ENCODE measurements at regions not wholly inside any gene's neighbourhood (a gene's known extent, or its start where the extent isn't known, plus 50 kb on each side); places are given as distances from the start of the nearest gene placed in this dataset.

DNA sequence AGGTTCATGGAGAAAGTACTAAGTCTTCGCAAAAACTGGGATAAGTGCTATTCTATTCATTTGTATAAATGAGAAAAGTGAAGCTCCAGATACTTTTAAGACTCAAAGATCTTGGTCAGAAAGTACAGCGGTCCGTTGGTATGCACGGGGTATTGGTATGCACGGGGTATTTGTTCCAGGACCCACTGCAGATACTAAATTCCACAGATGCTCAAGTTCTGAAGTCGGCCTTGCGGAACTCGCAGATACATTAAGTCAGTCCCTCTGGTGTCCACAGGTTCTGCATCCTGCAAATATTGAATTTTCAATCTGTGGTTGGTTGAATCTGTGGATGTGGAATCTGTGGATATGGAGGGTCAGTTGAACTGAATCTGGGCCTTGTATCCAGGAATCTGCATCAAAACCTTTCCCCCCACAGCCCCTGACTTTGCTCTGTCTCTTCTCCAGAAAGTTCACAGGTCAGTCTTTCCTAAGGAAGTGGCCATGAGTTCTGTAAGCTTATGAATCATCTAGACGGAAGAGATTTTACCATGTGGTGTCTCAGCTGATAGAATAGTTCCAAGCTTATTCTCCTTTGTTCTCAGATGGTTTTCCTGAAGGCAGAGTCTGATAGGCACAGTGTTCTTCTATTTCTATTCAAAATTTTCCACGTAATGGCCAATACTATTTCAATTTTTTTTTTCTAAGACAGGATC is 274.7 kb downstream of the NEDD1 start:
- Mint-ChIP-seq H3K36me3 (ENCODE audit: insufficient read depth) (no peaks in the 10 kb centered on the region), H3K4me1 (ENCODE audit: low read depth) (no peaks in the 10 kb centered on the region), H3K27me3 (ENCODE audit: low read depth) (peaks cover 14% of the 10 kb centered on the region), H3K4me3 (no peak overlapping the region), H3K9me3 (no peaks in the 10 kb centered on the region)
- DNase-seq (no peak), ATAC-seq (no peak)

DNA sequence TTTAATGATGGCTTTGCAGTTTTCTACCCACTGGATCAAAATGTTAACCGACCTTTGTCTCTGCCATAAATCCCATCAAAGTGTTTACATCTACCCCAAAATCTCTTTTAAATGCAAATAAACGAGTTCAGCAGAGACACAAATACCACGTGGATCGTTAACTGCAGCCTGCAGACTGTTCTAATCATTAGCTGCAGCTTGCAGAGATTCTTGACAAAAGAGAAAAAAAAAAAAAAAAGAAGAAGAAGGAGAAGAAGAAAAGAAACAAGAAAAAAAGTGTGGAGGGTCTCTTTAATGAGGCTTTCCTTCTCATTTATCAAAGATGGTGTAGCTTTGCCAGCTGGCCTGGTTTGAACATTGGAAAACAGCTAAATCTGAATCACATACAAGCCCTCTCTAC is 275.7 kb downstream of the NEDD1 start:
- Mint-ChIP-seq H3K4me1 (ENCODE audit: low read depth) (no peaks in the 10 kb centered on the region), H3K4me3 (no peak overlapping the region), H3K27me3 (ENCODE audit: low read depth) (peaks cover 14% of the 10 kb centered on the region), H3K36me3 (ENCODE audit: insufficient read depth) (no peaks in the 10 kb centered on the region), H3K9me3 (peaks cover 3% of the 10 kb centered on the region)
- ATAC-seq (no peak), DNase-seq (no peak)

DNA sequence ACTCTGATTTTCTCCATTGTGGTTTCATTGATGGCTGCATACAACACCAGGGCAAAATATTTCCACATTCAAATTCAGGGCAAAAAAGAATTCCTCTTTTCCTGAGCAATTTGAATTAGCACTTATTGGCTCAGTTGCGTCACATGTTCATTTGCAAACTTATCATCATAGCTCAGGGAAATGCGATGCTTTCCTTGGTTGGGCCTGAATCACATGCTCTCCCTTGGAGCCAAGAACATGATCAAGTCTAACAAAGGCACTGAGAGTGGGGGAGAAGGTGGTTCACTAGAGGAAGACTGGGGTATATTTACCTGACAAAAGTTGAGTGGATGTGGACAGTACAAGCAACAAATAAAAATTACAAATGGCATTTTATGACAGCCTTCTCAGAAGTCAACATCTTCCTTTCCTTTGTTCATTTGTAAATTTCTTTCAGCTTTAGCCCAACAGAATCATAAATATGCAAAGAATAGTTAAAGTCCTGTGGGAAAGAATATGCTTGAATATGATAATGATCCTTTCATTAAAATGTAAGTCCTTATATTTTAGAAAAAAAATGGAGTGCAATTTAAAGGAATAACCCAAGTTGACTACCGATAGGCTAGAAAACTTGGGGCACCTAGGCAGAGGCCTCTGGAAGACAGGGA is 277.2 kb downstream of the NEDD1 start:
- Mint-ChIP-seq H3K36me3 (ENCODE audit: insufficient read depth) (no peaks in the 10 kb centered on the region), H3K27me3 (ENCODE audit: low read depth) (peaks cover 14% of the 10 kb centered on the region), H3K9me3 (peaks cover 3% of the 10 kb centered on the region), H3K4me3 (no peak overlapping the region), H3K4me1 (ENCODE audit: low read depth) (no peaks in the 10 kb centered on the region)
- DNase-seq (no peak), ATAC-seq (no peak)

DNA sequence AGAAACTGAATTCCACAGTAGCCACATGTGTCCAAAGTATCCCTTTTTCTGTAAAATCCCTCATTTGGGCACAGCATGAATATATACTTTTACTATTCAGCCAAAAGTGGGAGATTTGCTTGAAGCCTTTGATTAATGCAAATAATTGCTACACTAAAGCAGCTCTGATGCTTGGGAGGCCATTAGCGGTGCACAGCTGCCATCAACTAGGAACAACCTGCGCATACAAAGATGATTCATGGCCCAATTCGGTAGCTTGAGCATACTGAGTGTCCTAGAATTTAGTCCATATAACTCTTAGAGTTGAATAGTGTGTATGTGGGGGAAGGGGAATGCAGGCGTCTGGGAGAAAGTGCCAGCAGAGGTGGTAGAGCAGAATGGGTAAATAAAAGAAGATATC is 277.0 kb upstream of the RMST start:
- Mint-ChIP-seq H3K27me3 (ENCODE audit: low read depth) (peaks cover 14% of the 10 kb centered on the region), H3K9me3 (peaks cover 7% of the 10 kb centered on the region), H3K36me3 (ENCODE audit: insufficient read depth) (no peaks in the 10 kb centered on the region), H3K4me3 (no peak overlapping the region), H3K4me1 (ENCODE audit: low read depth) (no peaks in the 10 kb centered on the region)
- ATAC-seq (no peak), DNase-seq (no peak)

DNA sequence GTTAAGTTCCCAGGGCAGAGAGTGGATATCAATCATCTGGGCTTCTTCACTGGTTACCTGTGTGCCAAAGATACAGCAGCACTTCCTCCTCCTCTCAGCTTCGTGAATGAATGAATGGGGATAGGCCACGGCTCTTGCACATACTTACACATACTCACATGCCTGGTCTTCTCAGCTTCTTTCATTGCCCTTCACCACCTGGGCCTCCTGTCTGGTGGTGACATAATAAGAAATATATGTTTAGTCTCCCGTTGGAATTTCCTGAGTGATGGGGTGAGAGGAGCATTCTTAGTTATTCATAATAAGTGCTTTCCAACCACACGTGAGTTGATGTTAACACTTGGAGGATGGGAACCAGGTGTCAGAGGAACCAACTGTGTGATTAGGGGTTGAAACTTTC is 268.1 kb upstream of the RMST start:
- ATAC-seq, result no peak
- peaks cover 15% of the 10 kb centered on the region for H3K9me3 Mint-ChIP-seq
- H3K4me3 Mint-ChIP-seq, result no peak overlapping the region
- H3K4me1 Mint-ChIP-seq (ENCODE audit: low read depth), result no peaks in the 10 kb centered on the region
- no peaks in the 10 kb centered on the region for H3K36me3 Mint-ChIP-seq (ENCODE audit: insufficient read depth)
- no peak for DNase-seq
- no peaks in the 10 kb centered on the region for H3K27me3 Mint-ChIP-seq (ENCODE audit: low read depth)

DNA sequence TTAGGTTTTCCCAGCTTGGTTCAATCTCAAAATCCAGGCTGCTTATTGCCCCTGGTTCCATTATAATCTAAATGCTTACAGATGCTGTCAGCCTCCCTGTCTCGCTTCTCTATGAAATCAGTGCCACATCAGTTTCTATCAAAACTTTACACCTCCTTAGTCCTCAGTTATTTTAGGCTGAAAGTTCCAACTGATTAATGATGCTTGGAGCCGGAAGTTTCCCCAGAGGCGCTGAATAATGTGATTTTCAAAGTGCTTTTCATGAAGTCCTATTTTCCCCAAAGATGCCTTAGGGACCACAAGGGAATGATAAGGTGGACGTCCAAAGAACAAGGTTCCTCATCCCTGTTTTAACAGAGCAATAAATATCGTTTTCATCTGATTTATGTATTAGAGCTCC is 262.4 kb upstream of the RMST start:
- H3K27me3 Mint-ChIP-seq (ENCODE audit: low read depth), result peaks cover 2% of the 10 kb centered on the region
- H3K9me3 Mint-ChIP-seq, result peaks cover 5% of the 10 kb centered on the region
- H3K4me3 Mint-ChIP-seq, result no peak overlapping the region
- H3K4me1 Mint-ChIP-seq (ENCODE audit: low read depth), result no peaks in the 10 kb centered on the region
- ATAC-seq, result no peak
- no peak for DNase-seq
- no peaks in the 10 kb centered on the region for H3K36me3 Mint-ChIP-seq (ENCODE audit: insufficient read depth)

DNA sequence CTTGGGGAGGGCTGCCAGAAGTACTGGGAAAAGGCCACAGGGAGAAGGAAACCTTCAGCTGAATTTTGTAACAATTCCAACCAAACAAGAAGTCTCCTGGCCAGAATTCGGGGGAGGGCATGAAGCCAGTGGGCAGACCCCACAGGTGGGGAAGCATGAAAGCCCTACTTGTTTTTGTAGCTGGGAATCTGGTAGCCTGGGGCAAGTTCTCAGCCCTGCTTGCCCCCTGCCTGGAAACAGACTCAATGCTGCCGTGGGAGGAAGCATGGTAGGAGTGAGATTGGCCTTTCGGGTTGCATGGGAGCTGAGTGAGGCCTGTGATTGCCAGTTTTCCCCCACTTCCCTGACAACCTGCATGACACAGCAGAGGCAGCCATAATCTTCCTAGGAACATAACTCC is 259.2 kb upstream of the RMST start:
- Mint-ChIP-seq H3K9me3 (peaks cover 6% of the 10 kb centered on the region), H3K27me3 (ENCODE audit: low read depth) (peaks cover 2% of the 10 kb centered on the region), H3K4me1 (ENCODE audit: low read depth) (no peaks in the 10 kb centered on the region), H3K4me3 (no peak overlapping the region), H3K36me3 (ENCODE audit: insufficient read depth) (no peaks in the 10 kb centered on the region)
- ATAC-seq (no peak), DNase-seq (no peak)

DNA sequence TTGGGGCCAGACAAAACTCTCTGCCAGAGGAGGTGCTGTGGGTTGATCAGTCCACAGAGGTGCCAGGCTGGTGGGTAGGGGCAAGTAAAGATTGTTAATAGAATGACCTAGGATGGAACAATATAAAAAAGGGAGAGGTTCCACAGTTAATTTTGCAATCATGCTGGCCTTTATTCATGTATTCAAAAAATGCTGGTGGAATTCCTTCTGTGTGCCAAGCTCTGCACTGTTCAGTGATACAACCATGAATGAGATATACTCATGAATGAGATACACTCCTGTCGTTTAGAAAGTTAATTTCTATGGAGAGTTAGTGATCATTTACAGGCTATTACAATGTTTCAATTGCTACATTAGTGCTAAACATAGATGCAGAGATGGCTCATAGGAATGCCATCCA is 252.6 kb upstream of the RMST start:
- H3K4me3 Mint-ChIP-seq, result no peak overlapping the region
- no peaks in the 10 kb centered on the region for H3K36me3 Mint-ChIP-seq (ENCODE audit: insufficient read depth)
- H3K9me3 Mint-ChIP-seq, result peaks cover 14% of the 10 kb centered on the region
- no peak for ATAC-seq
- DNase-seq, result no peak
- no peaks in the 10 kb centered on the region for H3K27me3 Mint-ChIP-seq (ENCODE audit: low read depth)
- no peaks in the 10 kb centered on the region for H3K4me1 Mint-ChIP-seq (ENCODE audit: low read depth)

DNA sequence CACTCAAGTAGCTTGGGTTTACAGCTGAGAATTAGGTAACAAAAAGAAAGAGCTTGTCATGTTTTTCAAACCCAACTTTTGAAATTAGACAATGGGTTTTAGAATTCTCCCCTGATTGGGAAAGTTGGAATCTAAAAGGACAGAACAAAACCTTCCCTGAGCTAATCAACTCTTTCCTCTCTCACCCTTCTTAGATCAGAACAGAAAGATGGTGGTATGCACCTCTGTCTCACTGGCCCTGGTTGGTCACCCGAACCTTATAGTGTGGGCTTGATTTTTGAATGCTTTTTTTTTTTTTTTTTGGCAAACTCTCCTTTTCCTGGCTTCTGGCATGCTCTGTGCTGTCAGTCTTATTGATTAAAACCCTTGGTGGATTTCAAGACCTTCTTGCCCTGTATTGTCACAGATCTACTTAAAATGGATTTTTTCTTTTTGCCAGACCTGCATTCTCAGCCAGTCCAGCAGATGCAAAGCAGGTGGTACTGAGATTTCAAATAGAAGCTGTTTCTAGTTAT is 251.1 kb upstream of the RMST start:
- Mint-ChIP-seq H3K36me3 (ENCODE audit: insufficient read depth) (no peaks in the 10 kb centered on the region), H3K4me3 (no peak overlapping the region), H3K27me3 (ENCODE audit: low read depth) (no peaks in the 10 kb centered on the region), H3K4me1 (ENCODE audit: low read depth) (no peaks in the 10 kb centered on the region), H3K9me3 (peaks cover 9% of the 10 kb centered on the region)
- DNase-seq (no peak), ATAC-seq (no peak)

DNA sequence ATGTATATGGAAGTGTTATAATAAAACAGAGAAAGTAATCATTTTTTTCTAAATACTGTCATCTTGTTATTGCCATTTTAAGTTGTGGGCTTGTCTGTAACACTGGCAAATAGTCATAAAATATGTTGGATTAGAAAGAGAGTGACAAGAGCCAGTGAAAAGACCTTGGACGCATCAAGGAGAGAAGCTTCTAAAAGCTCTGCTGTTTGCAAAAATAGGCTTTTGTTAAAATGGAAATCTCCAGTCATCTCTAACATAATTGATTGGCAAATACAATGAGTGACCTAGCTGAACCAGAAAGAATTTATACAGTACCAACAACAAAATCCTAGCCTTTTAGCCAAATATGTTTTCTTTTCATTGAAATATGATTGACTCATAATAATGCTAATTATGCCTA is 245.8 kb upstream of the RMST start:
- Mint-ChIP-seq H3K9me3 (no peaks in the 10 kb centered on the region), H3K4me3 (no peak overlapping the region), H3K4me1 (ENCODE audit: low read depth) (no peaks in the 10 kb centered on the region), H3K27me3 (ENCODE audit: low read depth) (no peaks in the 10 kb centered on the region), H3K36me3 (ENCODE audit: insufficient read depth) (no peaks in the 10 kb centered on the region)
- no peak for ATAC-seq
- no peak for DNase-seq

DNA sequence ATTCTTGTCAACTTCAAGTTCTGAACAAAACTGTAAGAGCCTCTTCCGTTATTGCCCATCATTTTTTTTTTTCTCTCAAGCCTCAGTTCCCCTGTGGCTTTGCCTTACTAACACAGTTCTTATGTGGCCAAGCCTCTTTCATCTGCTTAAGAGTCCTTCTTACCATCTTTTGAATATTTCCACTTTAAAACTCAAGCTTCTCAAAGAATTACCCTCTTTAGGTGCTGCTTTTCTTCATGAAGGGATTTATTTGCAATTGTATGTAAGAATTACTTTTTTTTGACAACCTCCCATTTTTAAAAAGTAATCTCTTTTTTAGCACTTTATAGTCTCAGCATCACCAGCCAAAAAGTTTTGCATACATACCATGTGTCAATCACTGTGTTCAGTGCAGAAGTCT is 240.2 kb upstream of the RMST start:
- no peaks in the 10 kb centered on the region for H3K9me3 Mint-ChIP-seq
- H3K4me3 Mint-ChIP-seq, result no peak overlapping the region
- DNase-seq (no peak), ATAC-seq (no peak)
- no peaks in the 10 kb centered on the region for H3K4me1 Mint-ChIP-seq (ENCODE audit: low read depth)
- H3K36me3 Mint-ChIP-seq (ENCODE audit: insufficient read depth), result no peaks in the 10 kb centered on the region
- H3K27me3 Mint-ChIP-seq (ENCODE audit: low read depth), result peaks cover 3% of the 10 kb centered on the region

DNA sequence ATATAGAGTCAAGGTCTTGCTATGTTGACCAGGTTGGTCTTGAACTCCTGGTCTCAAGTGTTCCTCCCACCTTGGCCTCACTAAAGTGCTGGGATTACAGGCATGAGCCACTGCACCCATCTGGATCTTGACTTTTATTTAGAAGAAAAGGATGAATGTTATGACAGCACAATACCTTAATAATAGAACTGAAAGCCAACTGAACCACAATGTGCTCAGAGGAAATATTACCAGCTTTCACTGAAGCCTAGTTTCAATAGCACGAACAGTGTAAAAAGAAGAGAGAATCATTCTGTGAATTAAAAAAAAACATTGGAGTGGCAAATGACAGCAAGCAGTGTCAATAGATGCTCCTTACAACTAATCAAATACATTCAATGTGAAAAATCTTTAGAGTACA is 239.2 kb upstream of the RMST start:
- ATAC-seq, result no peak

DNA sequence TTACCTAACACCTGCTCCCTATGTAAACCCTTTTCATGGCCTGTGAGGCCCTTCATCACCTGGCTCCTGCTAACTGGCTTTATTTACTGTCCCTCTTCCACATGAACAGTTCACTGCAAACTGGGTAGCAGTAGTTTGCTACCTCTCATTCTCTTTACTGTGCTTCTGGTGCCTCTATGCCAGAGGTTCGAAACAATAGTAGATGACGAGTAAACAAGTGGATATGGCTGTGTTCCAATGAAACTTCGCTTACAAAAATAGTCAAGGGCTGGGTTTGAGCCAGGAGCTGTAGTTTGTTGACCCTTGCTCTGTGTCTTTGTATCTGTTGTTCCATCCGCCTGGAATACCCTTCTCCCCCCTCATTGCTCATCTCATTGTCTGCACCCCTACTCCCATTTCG is 233.6 kb upstream of the RMST start:
- no peaks in the 10 kb centered on the region for H3K27me3 Mint-ChIP-seq (ENCODE audit: low read depth)

More for the DNA sequence above, 239.2 kb upstream of the RMST start:
- H3K36me3 Mint-ChIP-seq (ENCODE audit: insufficient read depth), result no peaks in the 10 kb centered on the region
- H3K4me3 Mint-ChIP-seq, result no peak overlapping the region
- H3K27me3 Mint-ChIP-seq (ENCODE audit: low read depth), result peaks cover 3% of the 10 kb centered on the region
- no peak for DNase-seq
- H3K9me3 Mint-ChIP-seq, result no peaks in the 10 kb centered on the region
- H3K4me1 Mint-ChIP-seq (ENCODE audit: low read depth), result no peaks in the 10 kb centered on the region

DNA sequence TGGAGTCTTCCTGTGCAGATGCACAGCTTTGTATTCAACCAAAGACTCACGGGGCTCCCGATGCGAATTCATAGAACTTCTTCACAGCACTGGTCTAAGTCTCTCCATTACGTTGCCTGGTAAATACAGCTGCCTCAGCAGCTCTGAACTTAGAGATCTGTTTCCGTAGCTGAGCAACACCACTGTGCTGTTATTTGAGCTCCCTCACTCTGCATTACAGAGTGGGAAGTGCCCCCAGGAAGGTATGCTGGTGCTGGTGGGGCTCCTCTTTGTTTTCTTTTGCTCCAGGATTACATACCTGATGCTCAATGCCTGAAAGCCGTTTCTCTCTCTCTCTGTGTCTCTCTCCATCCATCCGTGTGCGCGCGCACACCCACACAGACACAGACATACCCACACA is 227.5 kb upstream of the RMST start:
- H3K27me3 Mint-ChIP-seq (ENCODE audit: low read depth), result no peaks in the 10 kb centered on the region
- DNase-seq (no peak), ATAC-seq (no peak)
- H3K4me1 Mint-ChIP-seq (ENCODE audit: low read depth), result no peaks in the 10 kb centered on the region
- H3K36me3 Mint-ChIP-seq (ENCODE audit: insufficient read depth), result no peaks in the 10 kb centered on the region
- no peak overlapping the region for H3K4me3 Mint-ChIP-seq
- H3K9me3 Mint-ChIP-seq, result no peaks in the 10 kb centered on the region

More for the DNA sequence above, 233.6 kb upstream of the RMST start:
- Mint-ChIP-seq H3K4me1 (ENCODE audit: low read depth) (no peaks in the 10 kb centered on the region), H3K9me3 (no peaks in the 10 kb centered on the region), H3K4me3 (no peak overlapping the region), H3K36me3 (ENCODE audit: insufficient read depth) (no peaks in the 10 kb centered on the region)
- no peak for DNase-seq
- ATAC-seq, result no peak

DNA sequence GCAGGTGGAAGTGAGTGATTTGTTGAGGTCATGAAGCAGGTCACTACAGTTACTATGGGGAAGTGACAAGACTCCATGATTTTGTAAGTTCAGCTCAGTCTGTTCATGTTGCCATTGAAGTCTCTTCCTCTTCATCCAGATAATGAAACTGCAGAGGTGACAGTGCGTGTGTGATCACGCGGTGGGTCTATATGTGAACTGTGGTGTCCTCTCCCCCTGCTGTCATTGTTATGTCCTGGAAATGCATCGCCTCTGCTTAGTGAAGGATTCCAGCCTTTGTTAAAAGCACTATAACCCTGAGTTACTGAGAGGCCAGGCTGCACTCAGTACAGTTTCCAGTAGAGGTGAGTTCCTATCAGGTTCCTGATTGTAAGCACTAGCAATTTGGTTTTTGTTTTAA is 216.2 kb upstream of the RMST start:
- Mint-ChIP-seq H3K36me3 (ENCODE audit: insufficient read depth) (no peaks in the 10 kb centered on the region), H3K4me1 (ENCODE audit: low read depth) (no peaks in the 10 kb centered on the region), H3K27me3 (ENCODE audit: low read depth) (peaks cover 2% of the 10 kb centered on the region), H3K9me3 (no peaks in the 10 kb centered on the region), H3K4me3 (no peak overlapping the region)
- ATAC-seq, result no peak
- no peak for DNase-seq

All from activated T-cell treated with anti-CD3 and anti-CD28 coated beads, Interleukin-2, amount 50 U/mL, for 4 hours (primary cell).